ENCODE measurements at regions not wholly inside any gene's neighbourhood (a gene's known extent, or its start where the extent isn't known, plus 50 kb on each side); places are given as distances from the start of the nearest gene placed in this dataset.

GRCh38 chr14:98594156-98594555, 677.8 kb downstream of the BCL11B start:
- DNase-seq (no peak), ATAC-seq (no peak)
- Histone ChIP-seq H3K9me3 (ENCODE audit: control insufficient read depth, insufficient read depth, low read length) (no peaks in the 10 kb centered on the region), H3K4me3 (ENCODE audit: low read length) (no peak overlapping the region), H3K27ac (ENCODE audit: low read length) (no peak overlapping the region), H3K36me3 (ENCODE audit: control insufficient read depth, insufficient read depth, low read length) (no peaks in the 10 kb centered on the region), H3K4me1 (ENCODE audit: control insufficient read depth, insufficient read depth, low read length) (no peaks in the 10 kb centered on the region), H3K27me3 (ENCODE audit: control insufficient read depth, insufficient read depth, low read length) (no peaks in the 10 kb centered on the region)
- Mint-ChIP-seq H3K36me3 (peaks cover 8% of the 10 kb centered on the region), H3K27ac (no peak overlapping the region), H3K4me1 (no peaks in the 10 kb centered on the region), H3K27me3 (ENCODE audit: low read depth in 2 of 2) (peaks cover 0 to 2% of the 10 kb centered on the region in 2 donors), H3K4me3 (no peak overlapping the region), H3K9me3 (peaks cover 3 to 4% of the 10 kb centered on the region in 2 donors)
- intact Hi-C loops (cut with micrococcal nuclease) = no loop called here
- 90% methylated on average over 5 of the region's 5 CpGs for WGBS (ENCODE audit: insufficient coverage)
- TF ChIP-seq CTCF (IDR thresholded peaks at IDR 0.05) = no peak

GRCh38 chr14:98598576-98598975, 673.4 kb downstream of the BCL11B start:
- 91% methylated on average over 6 of the region's 6 CpGs for WGBS (ENCODE audit: insufficient coverage)
- no peak for ATAC-seq
- Histone ChIP-seq H3K9me3 (ENCODE audit: control insufficient read depth, insufficient read depth, low read length) (no peaks in the 10 kb centered on the region), H3K27me3 (ENCODE audit: control insufficient read depth, insufficient read depth, low read length) (no peaks in the 10 kb centered on the region), H3K27ac (ENCODE audit: low read length) (no peak overlapping the region), H3K4me3 (ENCODE audit: low read length) (no peak overlapping the region), H3K4me1 (ENCODE audit: control insufficient read depth, insufficient read depth, low read length) (no peaks in the 10 kb centered on the region), H3K36me3 (ENCODE audit: control insufficient read depth, insufficient read depth, low read length) (no peaks in the 10 kb centered on the region)
- TF ChIP-seq CTCF (IDR thresholded peaks at IDR 0.05) = no peak
- H3K27me3 Mint-ChIP-seq (ENCODE audit: low read depth in 2 of 2) = peaks cover 13 to 20% of the 10 kb centered on the region in 2 donors
- no peak overlapping the region for H3K27ac Mint-ChIP-seq
- peaks cover 8% of the 10 kb centered on the region for H3K36me3 Mint-ChIP-seq
- H3K4me3 Mint-ChIP-seq = no peak overlapping the region
- H3K9me3 Mint-ChIP-seq = peaks cover 3 to 4% of the 10 kb centered on the region in 2 donors
- DNase-seq = no peak
- H3K4me1 Mint-ChIP-seq = no peaks in the 10 kb centered on the region
- intact Hi-C loops (cut with micrococcal nuclease) = no loop called here

- intact Hi-C loops (cut with micrococcal nuclease) = no loop called here
- 74% methylated on average over 4 of the region's 5 CpGs for WGBS (ENCODE audit: insufficient coverage)
Observed at GRCh38 chr14:98599082-98599481, 672.9 kb downstream of the BCL11B start.

More at GRCh38 chr14:98599082-98599481, 672.9 kb downstream of the BCL11B start:
- H3K4me3 ChIP-seq (ENCODE audit: low read length) = no peak overlapping the region
- H3K27me3 ChIP-seq (ENCODE audit: control insufficient read depth, insufficient read depth, low read length) = no peaks in the 10 kb centered on the region
- Mint-ChIP-seq H3K4me3 (no peak overlapping the region), H3K4me1 (no peaks in the 10 kb centered on the region), H3K9me3 (peaks cover 3 to 4% of the 10 kb centered on the region in 2 donors), H3K27me3 (ENCODE audit: low read depth in 2 of 2) (peaks cover 13 to 24% of the 10 kb centered on the region in 2 donors), H3K27ac (no peak overlapping the region), H3K36me3 (peaks cover 8% of the 10 kb centered on the region)
- H3K27ac ChIP-seq (ENCODE audit: low read length) = no peak overlapping the region
- no peaks in the 10 kb centered on the region for H3K4me1 ChIP-seq (ENCODE audit: control insufficient read depth, insufficient read depth, low read length)
- DNase-seq (no peak), ATAC-seq (no peak)
- H3K36me3 ChIP-seq (ENCODE audit: control insufficient read depth, insufficient read depth, low read length) = no peaks in the 10 kb centered on the region
- no peak for TF ChIP-seq CTCF (IDR thresholded peaks at IDR 0.05)
- H3K9me3 ChIP-seq (ENCODE audit: control insufficient read depth, insufficient read depth, low read length) = no peaks in the 10 kb centered on the region
